ENCODE measurements at regions not wholly inside any gene's neighbourhood (a gene's known extent, or its start where the extent isn't known, plus 50 kb on each side); places are given as distances from the start of the nearest gene placed in this dataset.
"Not testable (repeated sequence)": the region's sequence is repeated elsewhere in the genome, so short reads cannot be mapped to it uniquely, and the experiment has no call there.

- no peak for ATAC-seq
- Histone ChIP-seq H3K27me3 (ENCODE audit: low read depth) (peaks cover 46% of the 10 kb centered on the region), H3K27ac (no peak overlapping the region), H3K4me1 (no peaks in the 10 kb centered on the region), H3K36me3 (no peaks in the 10 kb centered on the region), H3K4me3 (no peak overlapping the region), H3K9me3 (no peaks in the 10 kb centered on the region)
- intact Hi-C loops (cut with DNase I), result no loop called here
- no peak for DNase-seq
- TF ChIP-seq CTCF (IDR thresholded peaks at IDR 0.05), result no peak
These were observed 360.8 kb downstream of the C16orf95 start for GRCh38 chr16:86956437-86956836.

GRCh38 chr16:86957662-86958198 lies 359.5 kb downstream of the C16orf95 start:
- intact Hi-C loops (cut with DNase I); H3K27ac ChIP-seq; H3K9me3 ChIP-seq; H3K36me3 ChIP-seq; H3K4me1 ChIP-seq; H3K4me3 ChIP-seq; DNase-seq; ATAC-seq: not testable (repeated sequence)
- peaks cover 46% of the 10 kb centered on the region for H3K27me3 ChIP-seq (ENCODE audit: low read depth)

GRCh38 chr16:86958423-86958822 lies 358.8 kb downstream of the C16orf95 start:
- no peak overlapping the region for H3K4me3 ChIP-seq
- TF ChIP-seq CTCF (IDR thresholded peaks at IDR 0.05), result no peak
- peaks cover 46% of the 10 kb centered on the region for H3K27me3 ChIP-seq (ENCODE audit: low read depth)
- intact Hi-C loops (cut with DNase I), result no loop called here
- ATAC-seq (no peak), DNase-seq (no peak)
- H3K4me1 ChIP-seq, result no peaks in the 10 kb centered on the region
- no peaks in the 10 kb centered on the region for H3K9me3 ChIP-seq
- H3K27ac ChIP-seq, result no peak overlapping the region
- no peaks in the 10 kb centered on the region for H3K36me3 ChIP-seq

- Histone ChIP-seq H3K4me3 (no peak overlapping the region), H3K27ac (no peak overlapping the region), H3K36me3 (no peaks in the 10 kb centered on the region), H3K9me3 (no peaks in the 10 kb centered on the region), H3K27me3 (ENCODE audit: low read depth) (peaks cover 46% of the 10 kb centered on the region), H3K4me1 (no peaks in the 10 kb centered on the region)
- intact Hi-C loops (cut with DNase I), result no loop called here
- no peak for DNase-seq
- TF ChIP-seq CTCF (IDR thresholded peaks at IDR 0.05), result no peak
- ATAC-seq, result no peak
These were observed 358.0 kb downstream of the C16orf95 start for GRCh38 chr16:86959091-86959651.

- DNase-seq (no peak), ATAC-seq (no peak)
- Histone ChIP-seq H3K4me1 (no peaks in the 10 kb centered on the region), H3K4me3 (no peak overlapping the region), H3K27ac (no peak overlapping the region), H3K9me3 (no peaks in the 10 kb centered on the region), H3K36me3 (no peaks in the 10 kb centered on the region), H3K27me3 (ENCODE audit: low read depth) (peaks cover 46% of the 10 kb centered on the region)
- no peak for TF ChIP-seq CTCF (IDR thresholded peaks at IDR 0.05)
- intact Hi-C loops (cut with DNase I), result no loop called here
These were observed 357.5 kb downstream of the C16orf95 start for GRCh38 chr16:86959729-86960128.

- no peak for DNase-seq
- H3K36me3 ChIP-seq, result no peaks in the 10 kb centered on the region
- H3K4me3 ChIP-seq, result no peak overlapping the region
- no peaks in the 10 kb centered on the region for H3K9me3 ChIP-seq
- H3K27ac ChIP-seq, result no peak overlapping the region
- TF ChIP-seq CTCF (IDR thresholded peaks at IDR 0.05), result no peak
- intact Hi-C loops (cut with DNase I), result no loop called here
- no peaks in the 10 kb centered on the region for H3K4me1 ChIP-seq
- H3K27me3 ChIP-seq (ENCODE audit: low read depth), result peaks cover 43% of the 10 kb centered on the region
- no peak for ATAC-seq
These were observed 356.9 kb downstream of the C16orf95 start for GRCh38 chr16:86960266-86960665.
